Uterus (tissue), 2 donors: ENCODE measurements at regions not wholly inside any gene's neighbourhood (a gene's known extent, or its start where the extent isn't known, plus 50 kb on each side); places are given as distances from the start of the nearest gene placed in this dataset.

Experiments used
- POLR2A ChIP-seq, 2 donors: fragments of 450-650 bp; IDR thresholded peaks; one replicate each; pipeline ENCODE4 v1.6.1; 2016; ENCODE audit warnings: antibody characterized with exemption in 2 of 2, mild to moderate bottlenecking in 1 of 2, moderate library complexity in 1 of 2
- TF ChIP-seq, protein P1 (sequence below), 4 experiments: fragments of 200-600 bp in 2 of 4; fragments of 450-650 bp in 2 of 4; sonication (generic) in 2 of 4; IDR thresholded peaks; one replicate each; pipeline ENCODE4 v1.5.1; 2016 to 2019; ENCODE audit warnings: antibody characterized with exemption in 4 of 4, mild to moderate bottlenecking in 2 of 4, moderate library complexity in 1 of 4

DNA sequence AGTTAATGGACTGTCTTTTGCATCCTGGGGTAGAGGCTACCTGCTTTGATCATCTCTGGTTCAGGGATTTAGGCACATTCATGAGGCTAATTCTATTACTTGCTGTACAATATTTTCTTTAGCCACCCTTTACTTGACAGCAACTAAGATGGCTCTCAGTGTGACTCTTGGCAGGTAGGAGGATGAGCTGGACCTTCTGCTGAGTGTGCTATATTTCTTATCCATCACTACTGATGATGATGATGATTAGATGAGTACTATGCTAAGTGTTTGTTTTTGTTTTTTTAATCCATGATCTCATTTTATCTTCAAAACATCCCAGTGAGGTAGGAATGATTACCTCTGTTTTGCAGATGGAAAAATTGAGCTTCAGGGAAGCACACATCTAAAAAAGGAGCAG lies 152.8 kb upstream of the WSCD2 start:
- no peak for TF ChIP-seq POLR2A (IDR thresholded peaks at IDR 0.05)
- TF ChIP-seq, protein P1, sequence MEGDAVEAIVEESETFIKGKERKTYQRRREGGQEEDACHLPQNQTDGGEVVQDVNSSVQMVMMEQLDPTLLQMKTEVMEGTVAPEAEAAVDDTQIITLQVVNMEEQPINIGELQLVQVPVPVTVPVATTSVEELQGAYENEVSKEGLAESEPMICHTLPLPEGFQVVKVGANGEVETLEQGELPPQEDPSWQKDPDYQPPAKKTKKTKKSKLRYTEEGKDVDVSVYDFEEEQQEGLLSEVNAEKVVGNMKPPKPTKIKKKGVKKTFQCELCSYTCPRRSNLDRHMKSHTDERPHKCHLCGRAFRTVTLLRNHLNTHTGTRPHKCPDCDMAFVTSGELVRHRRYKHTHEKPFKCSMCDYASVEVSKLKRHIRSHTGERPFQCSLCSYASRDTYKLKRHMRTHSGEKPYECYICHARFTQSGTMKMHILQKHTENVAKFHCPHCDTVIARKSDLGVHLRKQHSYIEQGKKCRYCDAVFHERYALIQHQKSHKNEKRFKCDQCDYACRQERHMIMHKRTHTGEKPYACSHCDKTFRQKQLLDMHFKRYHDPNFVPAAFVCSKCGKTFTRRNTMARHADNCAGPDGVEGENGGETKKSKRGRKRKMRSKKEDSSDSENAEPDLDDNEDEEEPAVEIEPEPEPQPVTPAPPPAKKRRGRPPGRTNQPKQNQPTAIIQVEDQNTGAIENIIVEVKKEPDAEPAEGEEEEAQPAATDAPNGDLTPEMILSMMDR (IDR thresholded peaks at IDR 0.05), result no peak
